PFSK-1 (cell line): ENCODE measurements at regions not wholly inside any gene's neighbourhood (a gene's known extent, or its start where the extent isn't known, plus 50 kb on each side); places are given as distances from the start of the nearest gene placed in this dataset.

Experiments used
- FOXP2 ChIP-seq: optimal IDR thresholded peaks from 2 replicates; pipeline ENCODE3; 2011; ENCODE audit warnings: borderline replicate concordance, control low read depth, inconsistent platforms; ENCODE audit not compliant: insufficient read depth; ENCODE audit errors: extremely low read length, extremely low read depth
- POLR2AphosphoS5 ChIP-seq: IDR thresholded peaks from 2 replicates; pipeline ENCODE4 v1.6.1; 2012; ENCODE audit warnings: low read depth, mild to moderate bottlenecking, control low read depth, low read length, moderate library complexity
- REST ChIP-seq, 2 experiments: IDR thresholded peaks; 2 replicates each; pipeline versions ENCODE4 v1.6.1 to v1.8.0; 2011 to 2012; ENCODE audit warnings: low read depth in 2 of 2, low read length in 2 of 2, control low read depth in 1 of 2, inconsistent platforms in 1 of 2, mild to moderate bottlenecking in 1 of 2, moderate library complexity in 1 of 2; ENCODE audit not compliant: insufficient read depth in 1 of 2
- SIN3A ChIP-seq: IDR thresholded peaks from 2 replicates; pipeline ENCODE4 v1.6.1; 2012; ENCODE audit warnings: mild to moderate bottlenecking, low read length, moderate library complexity, borderline replicate concordance; ENCODE audit not compliant: insufficient read depth
- TAF1 ChIP-seq: IDR thresholded peaks from 2 replicates; pipeline ENCODE4 v1.6.1; 2012; ENCODE audit warnings: low read length, control low read depth, borderline replicate concordance; ENCODE audit not compliant: insufficient read depth

GRCh38 chr2:147017951-147018645, 826.7 kb upstream of the ACVR2A start:
- no peak for TF ChIP-seq TAF1
- TF ChIP-seq POLR2AphosphoS5: no peak
- no peak for TF ChIP-seq REST (IDR thresholded peaks at IDR 0.05; ENCODE audit: insufficient read depth in 1 of 2, low read depth in 2 of 2, low read length in 2 of 2)
- TF ChIP-seq FOXP2: no peak
- TF ChIP-seq SIN3A: no peak

GRCh38 chr2:147016181-147016580, 828.6 kb upstream of the ACVR2A start:
- TF ChIP-seq REST (IDR thresholded peaks at IDR 0.05; ENCODE audit: insufficient read depth in 1 of 2, low read depth in 2 of 2, low read length in 2 of 2): no peak
- TF ChIP-seq POLR2AphosphoS5: no peak
- TF ChIP-seq FOXP2: no peak
- no peak for TF ChIP-seq SIN3A
- no peak for TF ChIP-seq TAF1

GRCh38 chr2:147015591-147015990, 829.2 kb upstream of the ACVR2A start:
- TF ChIP-seq FOXP2 (no peak), POLR2AphosphoS5 (no peak), REST (IDR thresholded peaks at IDR 0.05; ENCODE audit: insufficient read depth in 1 of 2, low read depth in 2 of 2, low read length in 2 of 2) (no peak)

DNA sequence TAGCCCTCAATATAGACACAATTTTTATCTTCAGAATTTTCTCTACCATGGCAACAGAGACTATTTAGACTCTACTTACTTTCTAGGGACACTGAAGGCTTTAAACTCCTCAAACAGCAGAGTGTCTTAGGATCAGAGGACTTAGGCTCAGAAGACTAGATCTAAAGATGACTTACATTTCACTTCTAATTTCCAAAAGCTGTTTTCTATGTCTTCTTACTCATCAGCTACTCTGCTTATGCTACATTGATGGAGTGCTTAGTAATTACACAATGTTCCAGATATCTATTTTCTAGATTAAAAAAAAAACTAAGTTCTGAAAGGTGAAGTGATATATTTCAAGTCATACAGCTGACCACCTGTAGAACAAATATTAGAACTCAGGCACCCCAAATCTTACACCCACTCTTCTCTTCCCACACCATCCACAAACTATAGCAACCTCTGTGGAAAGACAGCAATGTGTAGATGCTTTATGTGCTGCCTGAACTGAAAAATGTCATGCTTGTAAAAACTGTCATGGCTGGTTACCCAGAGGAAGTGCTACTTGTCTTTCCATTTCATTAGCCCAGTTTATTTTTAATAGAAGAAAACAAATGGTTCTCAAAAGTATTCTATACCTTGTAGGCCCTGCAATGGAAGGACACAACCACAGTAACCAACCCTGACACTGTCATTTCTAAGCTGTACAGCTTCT, 831.0 kb upstream of the ACVR2A start:
- TF ChIP-seq POLR2AphosphoS5 (no peak), SIN3A (no peak), TAF1 (no peak)

DNA sequence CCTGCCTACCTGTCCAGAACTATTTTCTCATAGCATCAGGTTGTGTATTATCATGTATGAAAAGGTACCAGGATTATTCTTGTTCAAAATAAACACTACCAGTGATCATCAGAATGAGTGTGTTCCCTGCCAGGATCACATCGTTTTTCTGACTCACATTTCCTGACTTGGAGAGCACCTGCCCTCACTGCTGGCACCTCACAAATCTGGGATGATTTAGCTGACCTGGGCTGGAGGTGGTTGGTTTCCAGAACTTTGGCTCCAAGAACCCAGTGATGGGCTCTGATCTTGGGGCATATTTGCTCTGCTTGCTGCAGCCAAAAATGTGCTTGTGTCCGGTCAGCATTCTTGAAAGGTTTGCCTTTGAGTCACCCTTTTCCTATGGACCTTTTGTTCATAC, 836.3 kb upstream of the ACVR2A start:
- TF ChIP-seq SIN3A (no peak), TAF1 (no peak), FOXP2 (no peak), POLR2AphosphoS5 (no peak), REST (IDR thresholded peaks at IDR 0.05; ENCODE audit: insufficient read depth in 1 of 2, low read depth in 2 of 2, low read length in 2 of 2) (no peak)
